ENCODE measurements at regions not wholly inside any gene's neighbourhood (a gene's known extent, or its start where the extent isn't known, plus 50 kb on each side); places are given as distances from the start of the nearest gene placed in this dataset.
"Not testable (repeated sequence)": the region's sequence is repeated elsewhere in the genome, so short reads cannot be mapped to it uniquely, and the experiment has no call there.

DNA sequence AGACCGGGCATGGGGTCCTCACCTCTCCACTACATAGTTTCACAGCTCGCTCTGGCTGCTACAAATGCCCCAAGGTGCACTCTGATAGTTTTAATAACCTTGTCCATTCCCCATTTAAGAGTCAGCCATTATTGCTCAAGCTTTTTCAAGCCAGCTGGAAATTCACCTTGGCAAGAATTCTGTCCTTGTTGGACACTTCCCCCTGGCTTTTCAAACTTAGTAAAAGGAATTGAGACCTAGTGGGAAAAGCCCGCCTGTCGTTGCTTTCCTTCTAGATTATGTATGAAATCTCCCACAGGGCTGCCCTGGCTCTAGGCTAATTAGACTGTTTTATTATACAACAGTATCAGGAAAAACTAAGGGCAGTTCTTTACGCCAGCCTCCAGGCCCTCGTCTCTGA, 293.7 kb upstream of the GADL1 start:
- FAIRE-seq = no peak

DNA sequence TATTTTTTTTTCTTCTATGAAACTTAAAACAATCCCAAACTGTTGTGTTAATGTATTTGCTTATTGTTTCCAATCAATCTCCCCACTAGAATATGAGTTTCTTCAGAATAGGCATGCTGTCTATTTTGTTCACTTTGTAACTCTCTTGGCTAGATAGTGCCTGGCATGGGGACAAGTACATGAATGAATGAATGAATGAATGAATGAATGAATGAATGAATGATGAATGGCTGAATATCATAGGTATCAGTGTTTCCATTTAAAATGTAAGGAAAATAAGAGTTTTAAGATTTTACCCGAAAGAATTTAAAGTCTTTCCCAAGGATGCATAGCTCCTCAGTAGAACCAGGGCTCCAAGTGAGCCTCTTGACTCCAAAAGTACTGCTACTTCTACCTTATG, 294.9 kb upstream of the GADL1 start:
- no peak for FAIRE-seq

DNA sequence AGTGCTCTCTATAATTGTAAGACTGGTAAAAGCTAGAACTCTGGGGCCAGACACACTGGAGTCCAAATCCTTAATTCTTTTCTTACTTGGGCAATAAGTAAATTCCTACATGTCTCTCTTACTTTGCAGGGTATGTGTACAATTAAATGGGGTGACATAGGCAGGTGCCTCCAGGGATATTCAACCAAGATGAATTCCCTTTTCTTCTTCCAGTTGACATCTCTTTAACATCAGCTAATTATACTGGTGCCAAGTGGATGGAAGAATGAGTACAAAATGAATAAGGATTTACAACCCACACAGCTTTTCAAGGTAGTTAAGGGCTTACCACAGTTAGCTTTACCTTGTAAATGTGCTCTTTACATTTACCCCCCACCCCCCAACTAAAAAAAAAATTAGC, 295.5 kb upstream of the GADL1 start:
- FAIRE-seq = no peak

DNA sequence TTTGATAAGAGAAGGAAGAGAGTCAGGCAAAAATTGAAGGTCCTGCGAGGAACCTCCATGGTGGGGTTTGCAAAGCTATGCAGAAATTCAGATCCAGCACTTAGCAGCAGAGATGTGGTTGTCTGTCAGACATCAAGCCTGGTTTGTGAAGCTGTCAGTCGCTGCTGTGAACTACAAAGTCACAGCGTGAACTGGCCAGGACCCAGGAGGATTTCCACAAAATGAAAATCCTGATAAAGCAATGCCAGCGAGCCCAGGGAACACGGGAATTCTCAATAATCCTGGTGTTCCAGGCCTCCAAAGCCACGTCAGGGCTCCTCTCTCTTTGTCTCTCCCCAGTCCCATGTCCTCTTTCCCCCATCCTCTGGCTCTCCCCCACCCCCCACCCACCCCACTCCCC, 296.9 kb upstream of the GADL1 start:
- no peak for FAIRE-seq

DNA sequence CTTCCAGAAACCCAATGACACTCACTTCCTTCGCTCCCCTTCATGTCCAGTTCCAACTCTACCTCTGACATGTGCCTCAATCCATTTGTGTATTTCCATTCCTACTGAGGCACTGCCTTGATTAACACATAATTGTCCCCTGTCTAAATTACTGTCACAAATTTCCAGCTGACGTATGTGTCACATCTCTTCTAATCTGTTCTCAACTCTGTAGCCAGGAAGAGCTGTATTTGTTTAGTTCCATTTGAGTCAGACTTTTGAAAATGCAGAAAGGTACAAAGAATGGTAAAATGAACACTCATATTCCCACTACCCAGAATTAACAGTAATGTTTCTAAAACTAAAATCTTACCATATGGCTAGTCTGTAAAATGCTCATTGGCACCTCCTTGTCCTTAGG, 299.0 kb upstream of the GADL1 start:
- no peak for FAIRE-seq

DNA sequence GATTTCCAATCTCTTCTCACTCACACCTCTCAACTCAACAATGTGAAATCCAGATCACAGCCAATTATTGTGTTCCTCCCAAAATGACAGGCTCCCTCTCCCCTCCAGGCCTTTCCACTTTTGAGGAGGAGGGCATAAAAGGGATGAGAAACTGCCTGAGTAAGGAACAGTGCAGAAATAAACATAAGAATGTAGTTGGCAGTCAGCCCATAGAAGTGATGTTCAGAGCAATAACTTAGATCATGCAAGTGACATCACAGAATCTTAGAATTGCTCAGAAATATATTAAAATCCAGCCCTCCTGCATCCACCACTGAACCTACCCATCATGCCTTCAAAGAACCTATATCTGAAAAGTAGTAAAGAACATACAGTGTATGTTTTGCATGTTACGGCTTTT, 299.4 kb upstream of the GADL1 start:
- FAIRE-seq = no peak

DNA sequence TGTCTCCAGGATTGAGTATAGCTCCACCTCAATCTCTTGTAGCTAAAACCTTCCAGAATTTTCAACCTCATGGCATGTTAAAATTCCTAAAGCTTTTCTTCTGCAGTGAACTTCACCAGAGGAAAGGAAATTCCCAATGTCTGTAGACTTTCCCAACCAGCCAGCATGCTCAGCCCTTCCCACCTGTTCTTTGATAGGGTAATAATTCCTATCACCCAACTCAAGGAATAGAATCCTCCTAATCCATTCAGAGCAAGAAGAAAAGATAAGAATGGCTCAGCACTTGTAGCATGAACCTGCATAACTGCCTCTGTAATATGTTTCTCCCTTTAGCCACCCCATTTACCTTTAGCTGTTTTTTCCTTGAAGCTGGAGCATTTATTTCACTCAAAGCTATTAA, 301.8 kb upstream of the GADL1 start:
- FAIRE-seq = no peak

DNA sequence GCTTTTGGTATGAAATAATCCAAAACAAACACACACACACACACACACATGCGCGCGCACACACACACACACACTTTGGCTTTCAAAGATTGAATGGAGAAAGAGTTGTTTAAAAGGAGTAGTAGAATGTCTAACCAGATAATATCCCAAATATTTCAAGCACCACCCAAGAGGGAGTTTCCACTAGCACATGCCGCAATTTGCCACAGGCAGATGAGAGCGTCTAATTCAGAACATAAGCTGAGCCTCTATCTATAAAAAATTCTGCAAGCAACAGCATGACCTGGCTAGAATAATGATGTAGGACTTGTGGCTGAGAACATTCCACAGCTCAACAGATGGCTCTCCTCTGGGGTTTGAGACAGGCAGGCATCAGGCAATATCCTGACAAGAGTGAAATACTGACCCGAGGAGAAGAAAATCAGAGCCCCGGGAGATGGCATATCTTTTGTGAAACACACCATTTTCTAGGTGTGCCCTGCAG, 302.5 kb upstream of the GADL1 start:
- no peak for FAIRE-seq

DNA sequence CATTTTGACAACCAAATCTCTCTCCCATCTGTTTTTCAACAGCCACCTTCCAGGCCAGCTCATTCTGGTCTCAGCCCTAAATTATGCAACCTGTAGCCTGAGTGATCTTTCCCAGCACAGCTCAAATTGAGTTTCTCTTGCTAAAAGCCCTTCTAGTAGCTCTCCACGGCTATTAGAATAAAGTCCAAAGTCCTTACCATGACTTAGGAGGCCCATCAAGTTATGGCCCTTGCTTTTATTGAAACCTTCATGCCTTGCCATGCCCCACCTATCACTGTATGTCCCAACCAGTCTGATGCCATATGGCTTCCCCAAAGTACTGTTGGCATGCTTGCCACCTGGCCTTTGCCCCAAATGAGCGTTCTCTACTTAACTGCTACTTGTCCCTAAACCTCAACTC, 303.5 kb upstream of the GADL1 start:
- FAIRE-seq = no peak

DNA sequence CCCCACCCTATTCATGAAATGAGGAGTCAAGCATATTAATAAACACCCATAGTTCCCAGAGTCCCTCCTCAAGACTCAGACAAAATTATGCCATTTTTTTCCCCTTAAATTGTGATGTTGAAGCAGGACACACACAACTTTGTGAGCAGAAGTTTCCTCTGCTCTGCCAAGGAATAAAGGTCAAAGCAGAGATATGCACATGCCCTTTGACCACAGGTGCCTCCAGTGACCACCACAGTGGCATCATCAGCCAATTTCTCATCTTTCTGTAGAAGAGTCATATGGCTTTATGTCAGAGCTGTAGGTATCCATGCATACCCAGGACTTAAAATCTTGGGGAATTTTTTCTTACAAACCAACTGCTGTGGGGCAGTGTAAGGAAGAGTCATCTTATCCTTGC, 304.4 kb upstream of the GADL1 start:
- FAIRE-seq = no peak

DNA sequence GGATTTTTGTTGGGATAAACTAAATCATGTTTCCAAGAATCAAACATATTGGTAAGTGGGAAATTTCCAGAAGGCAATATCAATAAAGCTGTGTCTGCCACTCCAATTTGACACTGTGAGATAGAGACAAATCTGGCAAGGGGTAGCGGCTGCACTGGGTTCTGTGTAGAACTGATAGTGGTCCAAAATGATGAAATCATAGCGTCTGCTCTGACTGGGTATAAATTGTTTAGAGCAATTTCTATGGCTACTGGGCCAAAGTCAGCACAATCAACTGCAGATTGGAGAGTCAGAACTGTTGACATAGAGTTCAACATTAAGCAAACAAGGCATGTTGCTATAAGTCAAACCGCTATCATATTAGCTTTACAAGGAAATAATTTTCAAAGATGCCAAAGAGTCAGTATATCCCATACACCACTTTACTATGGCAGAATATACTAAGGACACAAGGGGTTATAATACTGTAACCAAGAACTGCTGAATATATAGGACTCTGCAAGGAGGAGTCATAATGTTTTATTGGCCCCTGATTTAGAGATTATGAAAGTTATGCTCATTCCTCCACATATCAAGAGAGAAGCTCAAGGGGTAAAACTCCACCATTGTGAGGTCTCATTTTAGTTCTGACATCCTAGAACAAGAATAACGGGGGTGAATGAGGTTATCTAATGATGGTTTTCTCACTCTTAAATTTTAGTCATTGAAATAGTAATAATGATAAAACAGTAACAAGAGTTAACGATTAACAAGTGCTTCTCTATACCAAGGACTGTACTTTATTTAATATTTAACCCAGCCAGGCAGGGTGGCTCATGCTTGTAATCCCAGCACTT, 309.7 kb upstream of the GADL1 start:
- FAIRE-seq = peak; percentile 84

DNA sequence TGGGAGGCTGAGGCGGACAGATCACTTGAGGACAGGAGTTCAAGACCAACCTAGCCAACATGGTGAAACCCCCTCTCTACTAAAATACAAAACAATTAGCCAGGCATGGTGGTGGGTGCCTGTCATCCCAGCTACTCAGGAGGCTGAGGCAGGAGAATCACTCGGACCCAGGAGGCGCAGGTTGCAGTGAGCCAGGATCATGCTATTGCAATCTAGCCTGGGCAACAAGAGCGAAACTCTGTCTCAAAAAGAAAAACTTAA, 310.3 kb upstream of the GADL1 start:
- not testable (repeated sequence) for FAIRE-seq

DNA sequence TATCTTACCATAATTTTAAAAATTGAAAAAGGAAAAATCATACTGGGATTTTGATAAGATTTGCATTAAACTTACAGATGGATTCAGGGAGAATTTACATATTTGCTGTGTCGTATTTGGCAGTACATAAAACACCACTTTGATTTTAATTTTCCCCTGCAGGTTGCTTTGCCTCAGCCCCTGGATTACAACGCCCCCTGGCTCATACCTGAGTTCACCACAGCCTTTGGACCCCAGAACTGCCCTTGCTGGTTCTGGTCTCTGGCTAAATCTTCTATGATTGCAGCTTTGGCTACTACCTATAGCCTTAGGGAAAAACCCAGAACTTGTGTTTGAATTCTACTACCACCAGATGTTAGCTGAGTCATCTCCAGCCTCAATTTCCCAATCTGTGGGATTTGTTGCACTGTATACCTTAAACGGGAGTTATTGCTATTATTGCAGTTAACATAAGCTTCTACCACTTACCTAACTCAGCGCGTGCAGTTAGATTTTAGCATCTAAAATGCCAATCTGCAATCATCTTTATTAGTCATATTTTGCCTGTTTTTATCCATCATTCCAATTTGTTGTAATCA, 315.7 kb upstream of the GADL1 start:
- FAIRE-seq = no peak

DNA sequence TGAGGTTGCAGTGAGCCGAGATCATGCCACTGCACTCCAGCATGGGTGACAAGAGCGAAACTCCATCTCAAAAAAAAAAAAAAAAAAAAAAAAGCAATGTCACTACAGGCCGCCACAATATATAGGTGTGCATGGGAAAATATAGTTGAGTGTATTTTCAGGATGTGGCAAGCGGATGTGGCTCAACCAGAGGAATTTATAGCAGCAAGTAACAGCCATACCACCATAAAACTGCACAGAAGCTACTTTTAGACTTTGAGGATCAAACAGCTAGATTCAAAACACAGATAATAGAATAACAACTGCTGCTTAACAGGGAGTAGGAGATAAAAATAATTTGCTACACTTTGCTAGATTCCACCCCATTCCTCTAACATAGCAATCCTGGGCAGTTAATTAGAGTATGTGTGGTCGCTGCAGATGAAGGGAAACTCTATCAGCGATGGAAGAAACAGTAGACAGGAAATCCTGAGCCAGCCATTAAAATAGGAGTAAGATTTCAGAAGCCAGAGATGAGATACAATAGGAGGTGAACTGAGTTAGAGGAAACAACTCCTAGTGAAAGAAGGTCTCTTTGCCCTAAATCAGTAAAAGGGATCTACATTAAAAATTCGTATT, 318.7 kb upstream of the STT3B start:
- no peak for FAIRE-seq

DNA sequence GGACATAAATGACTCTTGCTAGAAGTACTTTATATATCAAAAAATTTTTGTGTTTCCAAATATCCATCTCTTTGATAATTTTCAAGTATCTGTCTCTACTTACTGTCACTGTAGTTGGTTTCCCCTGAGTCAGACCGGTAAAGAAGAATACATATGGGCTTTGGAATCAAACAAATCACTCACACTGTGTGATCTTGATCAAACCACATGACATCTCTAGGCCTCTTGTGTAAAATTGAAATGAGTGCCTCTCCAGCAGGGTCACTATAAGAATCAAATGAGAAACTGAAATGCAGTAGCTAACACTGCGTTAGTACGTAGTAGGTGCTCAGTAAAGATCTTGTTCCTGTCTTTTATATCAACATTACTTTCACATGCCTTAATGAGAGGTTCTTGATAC, 314.6 kb upstream of the STT3B start:
- no peak for FAIRE-seq

DNA sequence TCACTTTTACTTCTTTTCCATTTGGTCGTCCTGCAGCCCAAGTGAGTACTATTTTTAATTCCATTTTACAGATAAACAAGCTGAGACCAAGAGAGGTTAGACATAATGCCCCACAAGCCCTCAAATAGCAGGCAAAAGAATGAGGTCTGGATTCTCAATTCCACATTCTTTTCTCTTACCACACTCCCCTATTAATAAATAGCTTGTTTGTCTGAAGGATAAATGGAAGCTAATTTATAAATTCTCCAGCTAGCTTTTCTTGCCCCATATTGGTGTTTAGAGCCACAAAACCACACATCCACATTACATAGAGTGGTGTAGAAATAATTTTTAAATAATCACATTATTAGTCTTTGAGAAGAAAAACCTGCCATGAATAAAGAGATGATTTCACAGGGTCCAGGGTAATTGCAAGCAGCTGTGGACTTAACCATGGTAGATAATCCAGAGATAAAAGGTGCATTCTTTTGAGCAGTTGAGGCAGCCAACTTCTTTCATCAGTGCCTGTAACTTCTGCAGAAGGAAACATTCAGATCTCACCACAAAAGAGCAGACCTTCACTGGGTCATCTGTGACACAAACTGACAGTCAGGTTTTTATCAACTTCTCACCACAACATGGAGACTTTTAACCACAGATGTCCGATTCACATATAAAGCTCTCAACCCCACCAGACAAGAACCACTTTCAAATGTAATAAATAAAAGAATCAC, 313.4 kb upstream of the STT3B start:
- FAIRE-seq = no peak

DNA sequence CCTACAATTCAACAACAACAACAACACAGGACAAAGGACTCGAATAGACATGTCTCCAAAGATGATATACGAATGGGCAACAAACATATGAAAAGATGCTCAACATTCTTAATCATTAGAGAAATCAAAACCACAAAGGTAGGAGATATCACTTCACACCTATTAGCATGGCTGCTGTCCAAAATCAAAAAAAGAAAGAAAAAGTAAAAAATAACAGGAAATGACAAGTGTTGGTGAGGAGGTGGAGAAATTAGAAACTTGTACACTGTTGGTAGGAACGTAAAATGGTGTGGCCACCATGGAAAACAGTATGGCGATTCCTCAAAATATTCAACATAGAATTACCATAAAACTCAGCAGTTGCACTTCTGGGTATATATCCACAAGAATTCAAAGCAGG, 312.3 kb upstream of the STT3B start:
- FAIRE-seq = peak; percentile 24

DNA sequence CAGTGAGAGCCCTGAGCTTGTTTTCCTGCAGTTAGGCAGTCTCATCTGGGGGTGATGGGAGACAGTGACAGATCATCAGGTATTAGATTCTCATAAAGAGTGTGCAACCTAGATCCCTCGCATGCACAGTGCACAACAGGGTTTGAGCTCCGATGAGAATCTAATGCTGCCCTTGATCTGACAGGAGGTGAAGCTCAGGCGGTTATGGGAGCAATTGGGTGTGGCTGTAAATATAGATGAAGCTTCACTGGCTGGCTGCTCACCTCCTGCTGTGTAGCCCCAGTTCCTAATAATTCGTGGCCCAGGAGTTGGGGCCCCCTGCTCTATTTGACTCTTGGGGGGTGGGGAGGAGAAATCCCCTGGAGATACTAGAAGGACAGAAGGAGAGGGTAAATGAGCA, 309.4 kb upstream of the STT3B start:
- FAIRE-seq = no peak

DNA sequence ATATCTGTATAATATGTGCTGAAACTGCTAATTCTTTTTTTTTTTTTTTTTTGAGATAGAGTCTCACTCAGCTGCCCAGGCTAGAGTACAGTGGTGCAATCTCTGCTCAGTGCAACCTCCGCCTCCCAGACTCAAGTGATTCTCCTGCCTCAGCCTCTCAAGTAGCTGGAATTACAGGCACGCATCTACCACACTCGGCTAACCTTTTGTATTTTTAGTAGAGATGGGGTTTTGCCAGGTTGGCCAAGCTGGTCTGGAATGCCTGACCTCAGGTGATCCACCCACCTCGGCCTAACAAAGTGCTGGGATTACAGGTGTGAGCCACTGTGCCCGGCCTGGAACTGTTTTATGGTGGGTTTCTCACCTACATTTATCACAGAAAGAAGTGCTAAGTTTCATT, 307.8 kb upstream of the STT3B start:
- FAIRE-seq = no peak

DNA sequence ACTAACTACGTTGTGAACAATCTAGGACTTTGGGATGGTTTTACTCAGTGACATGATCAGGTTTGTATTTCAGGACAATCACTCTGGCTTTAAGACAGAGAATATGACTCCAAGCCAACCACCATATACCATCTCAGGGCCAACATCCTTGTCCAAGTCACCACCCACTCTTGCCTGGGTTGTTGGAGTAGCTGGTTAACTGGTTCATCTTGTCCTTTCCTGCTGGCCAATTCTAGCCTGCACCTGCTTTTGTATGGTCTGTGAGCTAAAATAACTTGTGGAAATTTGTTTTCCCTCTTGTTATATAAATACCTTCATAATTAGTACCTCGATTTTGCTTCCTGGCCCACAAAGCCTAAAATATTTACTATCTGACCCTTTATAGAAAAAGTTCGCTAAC, 306.8 kb upstream of the STT3B start:
- FAIRE-seq = no peak

DNA sequence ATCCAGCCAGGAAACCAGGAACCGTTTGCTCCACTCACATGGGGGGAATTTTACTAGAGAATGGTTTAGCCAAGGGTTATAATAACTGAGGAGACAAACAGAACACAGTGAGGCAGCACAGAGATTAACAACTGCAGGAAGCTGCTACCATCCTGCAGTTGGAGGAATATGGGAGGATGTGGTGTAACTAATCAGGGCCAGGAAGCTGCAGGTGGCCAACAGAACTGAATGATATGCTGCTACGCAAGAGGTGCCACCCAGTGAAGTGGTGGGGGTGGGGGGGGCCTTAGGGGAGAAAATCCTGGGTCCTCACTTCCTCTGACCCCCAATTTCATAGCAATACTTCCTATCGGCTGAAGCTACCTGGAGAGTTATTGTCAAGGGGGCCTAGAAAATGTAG, 306.4 kb upstream of the STT3B start:
- no peak for FAIRE-seq

DNA sequence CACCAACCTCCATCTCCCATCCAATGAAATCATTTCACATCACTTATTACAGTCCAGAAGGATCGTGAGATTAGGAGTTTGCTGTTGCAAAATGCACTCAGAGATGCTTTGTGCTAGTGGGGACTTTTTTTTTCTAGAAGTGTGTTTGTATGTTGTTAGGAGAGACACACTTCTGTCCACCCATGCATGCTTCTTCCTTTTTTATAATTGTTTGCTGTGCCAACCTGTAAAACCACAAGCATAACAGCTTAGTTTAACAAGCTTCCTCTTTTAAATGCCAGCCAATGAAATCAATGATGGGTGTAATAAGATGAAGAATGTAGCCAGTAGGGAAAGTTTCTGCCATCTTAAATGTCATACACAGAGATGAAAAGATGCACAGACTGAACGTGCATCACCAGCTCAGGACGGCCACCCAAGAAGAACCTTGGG, 305.6 kb upstream of the STT3B start:
- FAIRE-seq = no peak

DNA sequence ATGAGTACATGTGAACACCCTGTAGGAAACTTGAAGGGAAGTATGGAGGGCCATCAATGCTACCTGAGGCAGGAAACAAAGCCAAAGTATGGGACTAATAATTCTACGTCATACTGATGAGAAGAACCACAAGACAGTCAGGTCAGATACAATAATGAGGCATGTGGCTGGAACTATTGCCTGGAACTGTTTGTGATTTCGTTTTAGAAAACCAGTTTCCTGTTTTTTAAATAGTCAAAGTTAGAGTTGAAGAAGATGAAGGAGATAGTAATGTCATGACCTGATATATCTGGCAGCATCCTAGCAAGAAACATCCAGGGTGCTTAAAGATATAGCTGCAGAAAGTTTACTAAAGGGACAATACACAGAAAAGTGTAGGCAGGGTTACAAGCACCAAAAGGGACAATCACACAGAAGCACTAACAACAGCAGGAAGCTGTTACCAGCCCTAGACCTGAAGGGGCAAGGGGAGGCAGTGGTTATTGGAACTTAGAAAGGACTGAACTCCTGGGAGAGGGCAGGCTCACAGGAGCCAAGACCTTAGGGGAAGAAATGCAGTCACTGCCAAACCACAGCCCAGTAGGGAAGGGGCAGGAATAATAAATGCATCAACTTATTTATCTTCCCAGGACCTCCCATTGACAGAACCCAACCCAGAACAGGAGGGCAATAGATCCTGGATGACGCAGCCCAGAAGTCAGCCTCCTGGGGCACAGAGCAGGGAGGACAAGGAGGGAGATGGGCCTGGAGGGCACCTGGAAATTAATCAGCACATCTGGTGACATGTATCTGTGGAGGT, 302.1 kb upstream of the STT3B start:
- no peak for FAIRE-seq

All from colon (tissue), 2 donors.